SK-N-SH (cell line): ENCODE measurements at regions not wholly inside any gene's neighbourhood (a gene's known extent, or its start where the extent isn't known, plus 50 kb on each side); places are given as distances from the start of the nearest gene placed in this dataset.

Experiments used
- CTCF ChIA-PET: fragments of 300-600, 350-600 bp; formaldehyde crosslinking; extraction: SDS; loops from one replicate; lab custom pipeline; 2021; lab: Yijun Ruan, JAX
- POLR2A ChIA-PET: fragments of 350-600 bp; sonication (Branson Sonifier 250); formaldehyde crosslinking; extraction: SDS; loops from one replicate; lab custom pipeline; 2020; ENCODE audit warnings: antibody characterized with exemption, inconsistent platforms; lab: Yijun Ruan, JAX
- DNase-seq: peaks from one replicate; pipeline ENCODE4 v3.0.0; 2012
- H2AFZ ChIP-seq: fragments of 200-600 bp; sonication (generic); 2 replicates; pipeline ENCODE4 v1.8.1; 2016; ENCODE audit warnings: antibody characterized with exemption, mild to moderate bottlenecking, low read depth
- H3F3A ChIP-seq: fragments of 200-600 bp; sonication (generic); replicated peaks from 2 replicates; pipeline ENCODE3; 2016; ENCODE audit warnings: antibody characterized with exemption, mild to moderate bottlenecking; ENCODE audit not compliant: insufficient read depth
- H3K27ac ChIP-seq, 2 experiments: fragments of 200-500 bp in 1 of 2; fragments of 200-600 bp in 1 of 2; sonication (Bioruptor generic) in 1 of 2; sonication (generic), shearing (Covaris generic) in 1 of 2; 2 replicates each; pipeline versions ENCODE4 v1.5.1 to v1.6.1; 2014 to 2016; ENCODE audit warnings: low read depth in 2 of 2, inconsistent platforms in 1 of 2, low read length in 1 of 2, mild to moderate bottlenecking in 1 of 2, mixed read lengths in 1 of 2
- H3K27me3 ChIP-seq: fragments of 200-600 bp; sonication (generic), shearing (Covaris generic); 2 replicates; pipeline ENCODE4 v1.6.1; 2016; ENCODE audit warnings: mixed run types; ENCODE audit not compliant: insufficient read depth
- H3K36me3 ChIP-seq, 2 experiments: fragments of 200-500 bp in 1 of 2; fragments of 200-600 bp in 1 of 2; sonication (Bioruptor generic) in 1 of 2; sonication (generic) in 1 of 2; replicated peaks in 1 of 2; 2 replicates each; pipeline versions ENCODE3 to v1.5.1; 2014 to 2016; ENCODE audit warnings: low read length in 1 of 2, mild to moderate bottlenecking in 1 of 2; ENCODE audit not compliant: insufficient read depth in 2 of 2, control insufficient read depth in 1 of 2
- H3K4me1 ChIP-seq, 2 experiments: fragments of 200-500 bp in 1 of 2; fragments of 200-600 bp in 1 of 2; sonication (Bioruptor generic) in 1 of 2; sonication (generic), shearing (Covaris generic) in 1 of 2; 2 replicates each; pipeline versions ENCODE4 v1.5.1 to v1.6.1; 2014 to 2016; ENCODE audit warnings: low read depth in 1 of 2, low read length in 1 of 2, mixed run types in 1 of 2; ENCODE audit not compliant: insufficient read depth in 2 of 2, control insufficient read depth in 1 of 2
- H3K4me2 ChIP-seq: fragments of 200-600 bp; sonication (generic), shearing (Covaris generic); 2 replicates; pipeline ENCODE4 v1.6.1; 2017; ENCODE audit warnings: mixed run types
- H3K4me3 ChIP-seq, 2 experiments: fragments of 200-500 bp in 1 of 2; fragments of 200-600 bp in 1 of 2; sonication (Bioruptor generic) in 1 of 2; sonication (generic), shearing (Covaris generic) in 1 of 2; 2 replicates each; pipeline versions ENCODE4 v1.5.1 to v1.8.1; 2014 to 2016; ENCODE audit warnings: low read depth in 2 of 2, inconsistent platforms in 1 of 2, low read length in 1 of 2, mild to moderate bottlenecking in 1 of 2, mixed read lengths in 1 of 2, moderate library complexity in 1 of 2
- H3K79me2 ChIP-seq: fragments of 200-600 bp; sonication (generic); 2 replicates; pipeline ENCODE4 v1.8.1; 2017; ENCODE audit warnings: mild to moderate bottlenecking; ENCODE audit not compliant: insufficient read depth
- H3K9ac ChIP-seq: fragments of 200-600 bp; sonication (generic); 2 replicates; pipeline ENCODE4 v1.6.1; 2017; ENCODE audit warnings: mixed run types
- H3K9me2 ChIP-seq: fragments of 200-600 bp; sonication (generic); 2 replicates; pipeline ENCODE4 v1.6.1; 2017; ENCODE audit warnings: mixed run types
- H3K9me3 ChIP-seq: fragments of 200-600 bp; sonication (generic); 2 replicates; pipeline ENCODE4 v1.6.1; 2017; ENCODE audit warnings: mixed run types, mild to moderate bottlenecking, moderate library complexity
- H4K20me1 ChIP-seq: fragments of 200-600 bp; sonication (generic); 2 replicates; pipeline ENCODE4 v1.6.1; 2017; ENCODE audit warnings: mild to moderate bottlenecking, mixed run types; ENCODE audit not compliant: insufficient read depth
- CTCF ChIP-seq: fragments of 200-600 bp; sonication (generic); IDR thresholded peaks from 2 replicates; pipeline ENCODE4 v1.6.1; 2017; ENCODE audit warnings: antibody characterized with exemption, mild to moderate bottlenecking, moderate library complexity
- GABPA ChIP-seq: IDR thresholded peaks from 2 replicates; pipeline ENCODE4 v1.4.0; 2012; ENCODE audit warnings: low read depth, mild to moderate bottlenecking
- MAX ChIP-seq: IDR thresholded peaks from 2 replicates; pipeline ENCODE4 v1.4.0; 2012; ENCODE audit warnings: low read depth
- PBX3 ChIP-seq: IDR thresholded peaks from 2 replicates; pipeline ENCODE4; 2012
- POLR2AphosphoS5 ChIP-seq: IDR thresholded peaks from 2 replicates; pipeline ENCODE4 v1.6.1; 2012; ENCODE audit warnings: low read depth, low read length
- REST ChIP-seq: IDR thresholded peaks from 2 replicates; pipeline ENCODE4 v1.6.1; 2012; ENCODE audit warnings: mild to moderate bottlenecking, low read depth, low read length, moderate library complexity
- SMC3 ChIP-seq: IDR thresholded peaks from 2 replicates; pipeline ENCODE4 v1.6.1; 2012; ENCODE audit warnings: low read depth, low read length, improper control_type of control experiment
- ZBTB33 ChIP-seq: IDR thresholded peaks from 2 replicates; pipeline ENCODE4 v1.4.0; 2012; ENCODE audit warnings: low read depth, borderline replicate concordance
- WGBS: methylation state at CpG from one replicate; pipeline ENCODE4 v1.1.6; 2017; ENCODE audit warnings: low lambda C conversion rate; 5-methylcytosine and 5-hydroxymethylcytosine counted together

- H3K9ac ChIP-seq = no peak overlapping the region
- WGBS = 66% methylated on average over 6 of the region's 6 CpGs
- H3K27me3 ChIP-seq = no peaks in the 10 kb centered on the region
- POLR2A ChIA-PET = no interaction called here
- H3K9me3 ChIP-seq = no peaks in the 10 kb centered on the region
- 0 out of 2 replicates have a peak, but pooled peaks cover 2% of the 10 kb centered on the region for H3K9me2 ChIP-seq
- peaks cover 0 to 8% of the 10 kb centered on the region in 2 experiments; a peak in 2 of 4 replicates for H3K4me1 ChIP-seq
- TF ChIP-seq REST (no peak), ZBTB33 (no peak), POLR2AphosphoS5 (no peak), MAX (no peak), SMC3 (no peak), GABPA (no peak), CTCF (no peak), PBX3 (no peak)
- H3F3A ChIP-seq = no peaks in the 10 kb centered on the region
- no peaks in the 10 kb centered on the region for H3K79me2 ChIP-seq
- H3K4me2 ChIP-seq = no peak overlapping the region
- H3K4me3 ChIP-seq = no peak overlapping the region; a peak in 1 of 4 replicates
- no peaks in the 10 kb centered on the region for H3K36me3 ChIP-seq
- no peak overlapping the region; a peak in 1 of 4 replicates for H3K27ac ChIP-seq
- no peak overlapping the region for H2AFZ ChIP-seq
- no peak for DNase-seq
- no peaks in the 10 kb centered on the region for H4K20me1 ChIP-seq
- CTCF ChIA-PET = interaction anchor here (1.1 kb wide), 1 partner anchor 9 kb away, joined by 3 read pairs; no protein-coding TSS in a partner anchor
Observed at GRCh38 chr6:23518294-23518693, 607.7 kb upstream of the NRSN1 start.
